ENCODE measurements at regions not wholly inside any gene's neighbourhood (a gene's known extent, or its start where the extent isn't known, plus 50 kb on each side); places are given as distances from the start of the nearest gene placed in this dataset.
"Not testable (repeated sequence)": the region's sequence is repeated elsewhere in the genome, so short reads cannot be mapped to it uniquely, and the experiment has no call there.

GRCh38 chr16:29351271-29351969, 55.1 kb downstream of the NPIPB11 start:
- TF ChIP-seq CTCF, POLR2A (IDR thresholded peaks at IDR 0.05): not testable (repeated sequence)

Measured in body of pancreas (tissue), 4 donors.